IMR-90 (cell line): ENCODE measurements at regions not wholly inside any gene's neighbourhood (a gene's known extent, or its start where the extent isn't known, plus 50 kb on each side); places are given as distances from the start of the nearest gene placed in this dataset.

Experiments used
- ATAC-seq: fragments of 200-7000 bp; cut with Tn5 transposase; 2 replicates; pipeline ENCODE4 v1.9.1; 2020; ENCODE audit warnings: low read depth, mild to moderate bottlenecking, moderate library complexity
- BruUV-seq: library from RNA; stranded (reverse); fragments of 400-500 nt; replicated peaks from 2 replicates; lab custom pipeline; 2021; lab: Mats Ljungman, UMichigan
- CTCF ChIA-PET: fragments of 300-600 bp; formaldehyde crosslinking; extraction: SDS; loops from one replicate; lab custom pipeline; 2021; ENCODE audit warnings: antibody characterized with exemption; lab: Yijun Ruan, JAX
- POLR2A ChIA-PET: fragments of 300-600 bp; sonication (Branson Sonifier 250); formaldehyde crosslinking; loops from one replicate; lab custom pipeline; 2022; ENCODE audit warnings: antibody characterized with exemption; ENCODE audit not compliant: unreplicated experiment; lab: Charles Lee
- DNase-seq: peaks from one replicate; pipeline ENCODE4 v3.0.0; 2013
- H2AFZ ChIP-seq: replicated peaks from 2 replicates; pipeline ENCODE3; 2013; ENCODE audit warnings: low read length, mild to moderate bottlenecking; ENCODE audit not compliant: poor library complexity
- H2AK5ac ChIP-seq: 2 replicates; pipeline ENCODE4 v1.6.1; 2013; ENCODE audit warnings: low read depth, low read length, inconsistent platforms
- H2AK9ac ChIP-seq: replicated peaks from 2 replicates; pipeline ENCODE3; 2013; ENCODE audit warnings: mild to moderate bottlenecking, low read depth, low read length, moderate library complexity; ENCODE audit not compliant: poor library complexity
- H2BK120ac ChIP-seq: 2 replicates; pipeline ENCODE4 v1.6.1; 2013; ENCODE audit warnings: low read depth, low read length, inconsistent platforms
- H2BK15ac ChIP-seq: 3 replicates; pipeline ENCODE4 v1.6.1; 2013; ENCODE audit warnings: low read depth, low read length, inconsistent platforms
- H2BK20ac ChIP-seq: 2 replicates; pipeline ENCODE4 v1.6.1; 2013; ENCODE audit warnings: low read depth, mild to moderate bottlenecking, inconsistent platforms, low read length, moderate library complexity
- H2BK5ac ChIP-seq: 2 replicates; pipeline ENCODE4 v1.6.1; 2013; ENCODE audit warnings: mild to moderate bottlenecking, low read depth, low read length, inconsistent platforms; ENCODE audit not compliant: poor library complexity, severe bottlenecking
- H3K14ac ChIP-seq: replicated peaks from 2 replicates; pipeline ENCODE4 v1.6.1; 2013; ENCODE audit warnings: low read depth, low read length, inconsistent platforms
- H3K18ac ChIP-seq: 2 replicates; pipeline ENCODE4 v1.6.1; 2013; ENCODE audit warnings: low read depth, low read length, control low read depth
- H3K23ac ChIP-seq: 2 replicates; pipeline ENCODE4 v1.6.1; 2013; ENCODE audit warnings: low read depth, low read length, inconsistent platforms
- H3K27ac ChIP-seq: 2 replicates; pipeline ENCODE4 v1.5.1; 2013; ENCODE audit warnings: mild to moderate bottlenecking, control low read depth, low read length; ENCODE audit not compliant: insufficient read depth
- H3K27me3 ChIP-seq: 2 replicates; pipeline ENCODE4 v1.6.1; 2013; ENCODE audit warnings: low read length; ENCODE audit not compliant: control insufficient read depth, insufficient read depth
- H3K36me3 ChIP-seq: 2 replicates; pipeline ENCODE4 v1.6.1; 2013; ENCODE audit warnings: low read length, mixed read lengths; ENCODE audit not compliant: control insufficient read depth, insufficient read depth
- H3K4ac ChIP-seq: 2 replicates; pipeline ENCODE4 v1.6.1; 2013; ENCODE audit warnings: low read depth, low read length, inconsistent platforms
- H3K4me1 ChIP-seq: 2 replicates; pipeline ENCODE4 v1.6.1; 2013; ENCODE audit warnings: low read length, mixed read lengths; ENCODE audit not compliant: control insufficient read depth, insufficient read depth
- H3K4me2 ChIP-seq: 2 replicates; pipeline ENCODE4 v1.6.1; 2013; ENCODE audit warnings: low read depth, mild to moderate bottlenecking, control low read depth, low read length, moderate library complexity
- H3K4me3 ChIP-seq: 2 replicates; pipeline ENCODE4 v1.5.1; 2013; ENCODE audit warnings: low read depth, mild to moderate bottlenecking, control low read depth, low read length, moderate library complexity; ENCODE audit not compliant: insufficient read depth
- H3K56ac ChIP-seq: 2 replicates; pipeline ENCODE4 v1.6.1; 2013; ENCODE audit warnings: low read length, inconsistent platforms; ENCODE audit not compliant: insufficient read depth; ENCODE audit errors: extremely low read depth
- H3K79me1 ChIP-seq, 2 experiments: 2 replicates each; pipeline ENCODE4 v1.6.1; 2013; ENCODE audit warnings: low read length in 2 of 2, inconsistent platforms in 1 of 2, low read depth in 1 of 2
- H3K9ac ChIP-seq: 2 replicates; pipeline ENCODE4 v1.6.1; 2013; ENCODE audit warnings: low read depth, low read length, control low read depth
- H3K9me1 ChIP-seq: 2 replicates; pipeline ENCODE4 v1.6.1; 2013; ENCODE audit warnings: low read length, inconsistent platforms; ENCODE audit not compliant: insufficient read depth
- H3K9me3 ChIP-seq: 2 replicates; pipeline ENCODE4 v1.6.1; 2013; ENCODE audit warnings: low read length; ENCODE audit not compliant: control insufficient read depth, insufficient read depth
- H4K20me1 ChIP-seq: 2 replicates; pipeline ENCODE4 v1.6.1; 2013; ENCODE audit warnings: low read length, inconsistent platforms; ENCODE audit not compliant: insufficient read depth
- H4K5ac ChIP-seq: 2 replicates; pipeline ENCODE4 v1.6.1; 2013; ENCODE audit warnings: mild to moderate bottlenecking, low read depth, low read length, control low read depth
- H4K8ac ChIP-seq, 2 experiments: 2 replicates each; pipeline ENCODE4 v1.6.1; 2013; ENCODE audit warnings: low read depth in 2 of 2, low read length in 2 of 2, control low read depth in 1 of 2, inconsistent platforms in 1 of 2
- H4K91ac ChIP-seq: 2 replicates; pipeline ENCODE4 v1.6.1; 2013; ENCODE audit warnings: low read depth, low read length, inconsistent platforms; ENCODE audit not compliant: insufficient read depth
- CHD1 ChIP-seq: IDR thresholded peaks from 2 replicates; pipeline ENCODE4 v1.6.1; 2012; ENCODE audit warnings: low read depth, low read length, improper control_type of control experiment
- CTCF ChIP-seq: conservative IDR thresholded peaks from 2 replicates; pipeline ENCODE4 v1.5.1; 2012; ENCODE audit warnings: mild to moderate bottlenecking, low read depth, low read length, improper control_type of control experiment
- ELK1 ChIP-seq: fragments of 150-350 bp; IDR thresholded peaks from 2 replicates; pipeline ENCODE4 v1.6.1; 2016; ENCODE audit warnings: low read depth, mild to moderate bottlenecking, low read length, moderate library complexity, borderline replicate concordance
- FOS ChIP-seq: fragments of 150-350 bp; IDR thresholded peaks from 2 replicates; pipeline ENCODE4 v1.6.1; 2016; ENCODE audit warnings: low read depth, low read length
- MAFK ChIP-seq: IDR thresholded peaks from 2 replicates; pipeline ENCODE4 v1.6.1; 2012; ENCODE audit warnings: low read depth, low read length, improper control_type of control experiment
- MAZ ChIP-seq: IDR thresholded peaks from 2 replicates; pipeline ENCODE4 v1.6.1; 2012; ENCODE audit warnings: low read depth, mild to moderate bottlenecking, low read length, improper control_type of control experiment, moderate library complexity, borderline replicate concordance
- NFE2L2 ChIP-seq: fragments of 150-350 bp; IDR thresholded peaks from 2 replicates; pipeline ENCODE4 v1.6.1; 2016; ENCODE audit warnings: low read depth, mild to moderate bottlenecking, low read length
- POLR2A ChIP-seq: IDR thresholded peaks from 2 replicates; pipeline ENCODE4 v1.6.1; 2012; ENCODE audit warnings: mild to moderate bottlenecking, low read depth, low read length
- RFX5 ChIP-seq: IDR thresholded peaks from 2 replicates; pipeline ENCODE4 v1.8.0; 2012; ENCODE audit warnings: low read depth, mild to moderate bottlenecking, low read length, moderate library complexity
- SMC3 ChIP-seq: fragments of 150-350 bp; IDR thresholded peaks from 2 replicates; pipeline ENCODE4 v1.6.1; 2016; ENCODE audit warnings: low read depth, mild to moderate bottlenecking, antibody characterized with exemption, low read length, moderate library complexity
- USF2 ChIP-seq: fragments of 150-350 bp; IDR thresholded peaks from 2 replicates; pipeline ENCODE4 v1.6.1; 2017; ENCODE audit warnings: mild to moderate bottlenecking, antibody characterized with exemption, low read length, low read depth
- WGBS, 2 experiments: methylation state at CpG; one replicate each; pipeline versions ENCODE4 v1.1.5 to v1.1.7; 2013; ENCODE audit warnings: missing lambda C conversion rate in 2 of 2; ENCODE audit not compliant: insufficient read length in 1 of 2; ENCODE audit errors: extremely low coverage in 2 of 2; 5-methylcytosine and 5-hydroxymethylcytosine counted together
- dilution Hi-C: fragments of 300-500 bp; cut with HindIII; formaldehyde crosslinking; loops from one replicate; pipeline ENCODE4 v1.14.3; 2018; ENCODE audit warnings: low sequenced_read_pairs; ENCODE audit not compliant: unreplicated experiment
- in situ Hi-C: fragments of 300-500 bp; cut with MboI; formaldehyde crosslinking; loops from 3 replicates; pipeline ENCODE4 v1.14.3; 2019; ENCODE audit warnings: low sequenced_read_pairs, inconsistent platforms, mixed read lengths
- intact Hi-C: fragments of 100-400 bp; cut with micrococcal nuclease; formaldehyde crosslinking; loops from 2 replicates; pipeline ENCODE4 v1.10.0; 2022

- no peak overlapping the region for H2BK120ac ChIP-seq
- no peak overlapping the region for H3K4me2 ChIP-seq
- dilution Hi-C loops (no loop called here), intact Hi-C loops (no loop called here), in situ Hi-C loops (no loop called here)
- H4K20me1 ChIP-seq: no peaks in the 10 kb centered on the region
- no peak overlapping the region for H2AK5ac ChIP-seq
- DNase-seq (no peak), ATAC-seq (no peak)
- no peak overlapping the region for H4K8ac ChIP-seq
- H4K5ac ChIP-seq: no peak overlapping the region
- WGBS, 2 experiments: no CpG with 5 or more reads among the region's 2 CpGs
- no peak overlapping the region for H3K14ac ChIP-seq
- H3K18ac ChIP-seq: no peak overlapping the region
- H2AFZ ChIP-seq: no peak overlapping the region
- H2BK20ac ChIP-seq: no peak overlapping the region
- H3K36me3 ChIP-seq: no peaks in the 10 kb centered on the region
- BruUV-seq: no TSS peak
- TF ChIP-seq FOS: no peak
- no peak for TF ChIP-seq MAFK
- no peak for TF ChIP-seq POLR2A
- TF ChIP-seq RFX5: no peak
- TF ChIP-seq USF2: no peak
- no peak for TF ChIP-seq MAZ
- no peak for TF ChIP-seq ELK1
- no peak for TF ChIP-seq NFE2L2
- TF ChIP-seq CHD1: no peak
- TF ChIP-seq SMC3: no peak
- TF ChIP-seq CTCF: no peak
- POLR2A ChIA-PET: no interaction called here
- H3K4me1 ChIP-seq: no peaks in the 10 kb centered on the region
- H3K9me1 ChIP-seq: no peaks in the 10 kb centered on the region
- H2BK5ac ChIP-seq: no peak overlapping the region
- no peaks in the 10 kb centered on the region for H3K79me1 ChIP-seq
- H3K4ac ChIP-seq: no peak overlapping the region
- CTCF ChIA-PET: no interaction called here
- no peak overlapping the region for H3K56ac ChIP-seq
- H3K9ac ChIP-seq: no peak overlapping the region
- no peaks in the 10 kb centered on the region for H3K27me3 ChIP-seq
- H2BK15ac ChIP-seq: no peak overlapping the region
- no peaks in the 10 kb centered on the region for H3K9me3 ChIP-seq
- H3K27ac ChIP-seq: no peak overlapping the region
- H2AK9ac ChIP-seq: no peak overlapping the region
- H4K91ac ChIP-seq: no peak overlapping the region
- no peak overlapping the region for H3K4me3 ChIP-seq
- no peak overlapping the region for H3K23ac ChIP-seq
Observed at GRCh38 chrX:82816562-82816961, 691.5 kb upstream of the POU3F4 start.
